Panc1 (cell line): ENCODE measurements at regions not wholly inside any gene's neighbourhood (a gene's known extent, or its start where the extent isn't known, plus 50 kb on each side); places are given as distances from the start of the nearest gene placed in this dataset.

Experiments used
- ATAC-seq: fragments of 200-7000 bp; cut with Tn5 transposase; 2 replicates; pipeline ENCODE4 v1.9.1; 2020; ENCODE audit warnings: mild to moderate bottlenecking, moderate library complexity
- BruUV-seq: library from RNA; stranded (reverse); fragments of 400-500 nt; replicated peaks from 2 replicates; lab custom pipeline; 2021; lab: Mats Ljungman, UMichigan
- CTCF ChIA-PET: fragments of 300-600 bp; sonication (Branson Sonifier 250); formaldehyde crosslinking; loops from one replicate; lab custom pipeline; 2022; ENCODE audit warnings: antibody characterized with exemption; lab: Charles Lee
- POLR2A ChIA-PET: fragments of 300-600 bp; sonication (Branson Sonifier 250); formaldehyde crosslinking; loops from one replicate; lab custom pipeline; 2022; ENCODE audit warnings: antibody characterized with exemption; lab: Charles Lee
- DNase-seq: peaks from one replicate; pipeline ENCODE4 v3.0.0-alpha.2; 2010; ENCODE audit warnings: low read depth, low spot score
- H3K27ac ChIP-seq: 2 replicates; pipeline ENCODE4 v1.5.1; 2011; ENCODE audit warnings: mild to moderate bottlenecking, low read length, inconsistent platforms
- H3K27me3 ChIP-seq: fragments of 200-500 bp; sonication (Bioruptor generic); 2 replicates; pipeline ENCODE4 v1.6.0; 2014; ENCODE audit warnings: low read length, inconsistent platforms; ENCODE audit not compliant: control insufficient read depth, insufficient read depth
- H3K36me3 ChIP-seq: fragments of 200-500 bp; sonication (Bioruptor generic); 2 replicates; pipeline ENCODE4 v1.5.1; 2014; ENCODE audit warnings: inconsistent platforms, mild to moderate bottlenecking, low read length, moderate library complexity; ENCODE audit not compliant: control insufficient read depth, insufficient read depth
- H3K4me1 ChIP-seq: 2 replicates; pipeline ENCODE4 v1.5.1; 2011; ENCODE audit warnings: inconsistent platforms, mild to moderate bottlenecking, low read length, moderate library complexity; ENCODE audit not compliant: control insufficient read depth, insufficient read depth
- H3K4me3 ChIP-seq, 2 experiments: 2 replicates each; pipeline ENCODE4 v1.5.1; 2011 to 2012; ENCODE audit warnings: low read depth in 2 of 2, low read length in 2 of 2, mild to moderate bottlenecking in 2 of 2, inconsistent platforms in 1 of 2, moderate library complexity in 1 of 2
- H3K9me3 ChIP-seq: fragments of 200-500 bp; sonication (Bioruptor generic); 2 replicates; pipeline ENCODE4 v1.5.1; 2014; ENCODE audit warnings: low read depth, mild to moderate bottlenecking, inconsistent platforms, low read length, moderate library complexity; ENCODE audit not compliant: control insufficient read depth, insufficient read depth
- POLR2AphosphoS5 ChIP-seq: IDR thresholded peaks from 2 replicates; pipeline ENCODE4 v1.6.1; 2012; ENCODE audit warnings: mild to moderate bottlenecking, low read depth, low read length, moderate library complexity
- SIN3A ChIP-seq: IDR thresholded peaks from 2 replicates; pipeline ENCODE4 v1.6.1; 2012; ENCODE audit warnings: low read depth, mild to moderate bottlenecking, low read length, moderate library complexity, borderline replicate concordance; ENCODE audit not compliant: insufficient read depth
- TCF7L2 ChIP-seq: IDR thresholded peaks from 2 replicates; pipeline ENCODE4 v1.6.1; 2011; ENCODE audit warnings: mild to moderate bottlenecking, low read depth, low read length, inconsistent platforms
- in situ Hi-C: cut with HindIII; loops from 2 replicates; pipeline ENCODE4 v1.10.0; 2016; ENCODE audit warnings: low sequenced_read_pairs, low pct_unique_long_range_greater_than_20kb
- intact Hi-C: fragments of 100-400 bp; cut with micrococcal nuclease; formaldehyde crosslinking; loops from one replicate; pipeline ENCODE4 v1.10.0; 2022; ENCODE audit not compliant: unreplicated experiment
- TF ChIP-seq, protein P1 (sequence below): fragments of 450-650 bp; IDR thresholded peaks from 2 replicates; pipeline ENCODE4 v1.5.1; 2017; ENCODE audit warnings: mild to moderate bottlenecking
- TF ChIP-seq, protein P2 (sequence below), 2 experiments: IDR thresholded peaks; 2 replicates each; pipeline ENCODE4 v1.6.1; 2011 to 2012; ENCODE audit warnings: low read depth in 2 of 2, control low read depth in 1 of 2, low read length in 1 of 2, mild to moderate bottlenecking in 1 of 2, moderate library complexity in 1 of 2; ENCODE audit not compliant: insufficient read depth in 1 of 2

DNA sequence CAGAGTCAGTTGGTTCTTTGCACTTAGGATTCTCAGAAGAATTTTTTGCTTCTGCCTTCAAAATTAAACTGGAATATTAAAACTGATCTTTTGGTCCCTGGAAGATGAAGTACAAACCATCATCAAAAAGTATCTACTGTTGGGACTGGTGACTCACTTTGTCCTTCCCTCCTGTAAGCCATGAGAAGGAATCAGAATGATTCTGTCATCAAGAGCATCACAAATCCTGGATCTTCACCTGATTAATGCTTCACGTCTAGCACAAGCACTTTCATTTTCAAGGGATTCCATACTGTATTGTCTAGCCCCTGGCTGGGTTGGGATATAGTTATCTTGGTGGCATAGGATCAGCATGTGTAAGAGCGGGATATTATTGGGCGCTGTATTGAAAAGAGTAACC, 69.3 kb upstream of the CYP1B1 start:
- no peak for ATAC-seq
- intact Hi-C loops (no loop called here), in situ Hi-C loops (no loop called here)
- peaks cover 8% of the 10 kb centered on the region; the same call in 1 of the 2 replicates for H3K9me3 ChIP-seq
- POLR2A ChIA-PET = no interaction called here
- no peaks in the 10 kb centered on the region for H3K27me3 ChIP-seq
- H3K4me3 ChIP-seq = no peak overlapping the region
- H3K36me3 ChIP-seq = no peaks in the 10 kb centered on the region; the same call in 1 of the 2 replicates
- TF ChIP-seq, protein P1, sequence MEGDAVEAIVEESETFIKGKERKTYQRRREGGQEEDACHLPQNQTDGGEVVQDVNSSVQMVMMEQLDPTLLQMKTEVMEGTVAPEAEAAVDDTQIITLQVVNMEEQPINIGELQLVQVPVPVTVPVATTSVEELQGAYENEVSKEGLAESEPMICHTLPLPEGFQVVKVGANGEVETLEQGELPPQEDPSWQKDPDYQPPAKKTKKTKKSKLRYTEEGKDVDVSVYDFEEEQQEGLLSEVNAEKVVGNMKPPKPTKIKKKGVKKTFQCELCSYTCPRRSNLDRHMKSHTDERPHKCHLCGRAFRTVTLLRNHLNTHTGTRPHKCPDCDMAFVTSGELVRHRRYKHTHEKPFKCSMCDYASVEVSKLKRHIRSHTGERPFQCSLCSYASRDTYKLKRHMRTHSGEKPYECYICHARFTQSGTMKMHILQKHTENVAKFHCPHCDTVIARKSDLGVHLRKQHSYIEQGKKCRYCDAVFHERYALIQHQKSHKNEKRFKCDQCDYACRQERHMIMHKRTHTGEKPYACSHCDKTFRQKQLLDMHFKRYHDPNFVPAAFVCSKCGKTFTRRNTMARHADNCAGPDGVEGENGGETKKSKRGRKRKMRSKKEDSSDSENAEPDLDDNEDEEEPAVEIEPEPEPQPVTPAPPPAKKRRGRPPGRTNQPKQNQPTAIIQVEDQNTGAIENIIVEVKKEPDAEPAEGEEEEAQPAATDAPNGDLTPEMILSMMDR = no peak
- no peak for TF ChIP-seq SIN3A
- TF ChIP-seq POLR2AphosphoS5 = no peak
- TF ChIP-seq, protein P2, sequence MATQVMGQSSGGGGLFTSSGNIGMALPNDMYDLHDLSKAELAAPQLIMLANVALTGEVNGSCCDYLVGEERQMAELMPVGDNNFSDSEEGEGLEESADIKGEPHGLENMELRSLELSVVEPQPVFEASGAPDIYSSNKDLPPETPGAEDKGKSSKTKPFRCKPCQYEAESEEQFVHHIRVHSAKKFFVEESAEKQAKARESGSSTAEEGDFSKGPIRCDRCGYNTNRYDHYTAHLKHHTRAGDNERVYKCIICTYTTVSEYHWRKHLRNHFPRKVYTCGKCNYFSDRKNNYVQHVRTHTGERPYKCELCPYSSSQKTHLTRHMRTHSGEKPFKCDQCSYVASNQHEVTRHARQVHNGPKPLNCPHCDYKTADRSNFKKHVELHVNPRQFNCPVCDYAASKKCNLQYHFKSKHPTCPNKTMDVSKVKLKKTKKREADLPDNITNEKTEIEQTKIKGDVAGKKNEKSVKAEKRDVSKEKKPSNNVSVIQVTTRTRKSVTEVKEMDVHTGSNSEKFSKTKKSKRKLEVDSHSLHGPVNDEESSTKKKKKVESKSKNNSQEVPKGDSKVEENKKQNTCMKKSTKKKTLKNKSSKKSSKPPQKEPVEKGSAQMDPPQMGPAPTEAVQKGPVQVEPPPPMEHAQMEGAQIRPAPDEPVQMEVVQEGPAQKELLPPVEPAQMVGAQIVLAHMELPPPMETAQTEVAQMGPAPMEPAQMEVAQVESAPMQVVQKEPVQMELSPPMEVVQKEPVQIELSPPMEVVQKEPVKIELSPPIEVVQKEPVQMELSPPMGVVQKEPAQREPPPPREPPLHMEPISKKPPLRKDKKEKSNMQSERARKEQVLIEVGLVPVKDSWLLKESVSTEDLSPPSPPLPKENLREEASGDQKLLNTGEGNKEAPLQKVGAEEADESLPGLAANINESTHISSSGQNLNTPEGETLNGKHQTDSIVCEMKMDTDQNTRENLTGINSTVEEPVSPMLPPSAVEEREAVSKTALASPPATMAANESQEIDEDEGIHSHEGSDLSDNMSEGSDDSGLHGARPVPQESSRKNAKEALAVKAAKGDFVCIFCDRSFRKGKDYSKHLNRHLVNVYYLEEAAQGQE (IDR thresholded peaks at IDR 0.05; ENCODE audit: insufficient read depth in 1 of 2, low read depth in 2 of 2, low read length in 1 of 2) = no peak
- no peak for TF ChIP-seq TCF7L2
- peaks cover 6% of the 10 kb centered on the region; the same call in 1 of the 2 replicates for H3K4me1 ChIP-seq
- DNase-seq = no peak
- CTCF ChIA-PET = no interaction called here
- no peak overlapping the region for H3K27ac ChIP-seq
- BruUV-seq = no TSS peak

GRCh38 chr2:38142627-38143026, 66.7 kb upstream of the CYP1B1 start:
- no peaks in the 10 kb centered on the region for H3K27me3 ChIP-seq
- intact Hi-C loops = no loop called here
- BruUV-seq = no TSS peak
- peaks cover 8% of the 10 kb centered on the region; the same call in 1 of the 2 replicates for H3K9me3 ChIP-seq
- H3K4me3 ChIP-seq = no peak overlapping the region
- no peak overlapping the region for H3K27ac ChIP-seq
- ChIA-PET POLR2A (no interaction called here), CTCF (no interaction called here)
- ATAC-seq = no peak
- H3K4me1 ChIP-seq = peaks cover 6% of the 10 kb centered on the region; the same call in 1 of the 2 replicates
- no peaks in the 10 kb centered on the region; the same call in 1 of the 2 replicates for H3K36me3 ChIP-seq
- DNase-seq = no peak
- in situ Hi-C loops = no loop called here
- TF ChIP-seq, protein P1 = no peak
- TF ChIP-seq, protein P2 (IDR thresholded peaks at IDR 0.05; ENCODE audit: insufficient read depth in 1 of 2, low read depth in 2 of 2, low read length in 1 of 2) = no peak
- TF ChIP-seq TCF7L2 = no peak
- TF ChIP-seq POLR2AphosphoS5 = no peak
- no peak for TF ChIP-seq SIN3A
